Type B pancreatic cell (in vitro differentiated cells): ENCODE measurements at regions not wholly inside any gene's neighbourhood (a gene's known extent, or its start where the extent isn't known, plus 50 kb on each side); places are given as distances from the start of the nearest gene placed in this dataset.

Source experiments
- DNase-seq: peaks from one replicate; pipeline ENCODE4 v3.0.0; 2021; ENCODE audit warnings: mixed read lengths; ENCODE audit not compliant: unreplicated experiment; ENCODE audit errors: extremely low spot score
- H3K27ac Mint-ChIP-seq: 2 replicates; pipeline ENCODE4 v1.8.0; 2021; ENCODE audit warnings: mild to moderate bottlenecking, mixed read lengths
- H3K27me3 Mint-ChIP-seq: 2 replicates; pipeline ENCODE4 v1.8.0; 2021; ENCODE audit warnings: mixed read lengths
- H3K36me3 Mint-ChIP-seq: 2 replicates; pipeline ENCODE4 v1.8.0; 2021; ENCODE audit warnings: mixed read lengths
- H3K4me1 Mint-ChIP-seq: one replicate; pipeline ENCODE4 v1.8.0; 2021; ENCODE audit warnings: mixed read lengths; ENCODE audit not compliant: unreplicated experiment
- H3K4me3 Mint-ChIP-seq: 2 replicates; pipeline ENCODE4 v1.8.0; 2021; ENCODE audit warnings: mild to moderate bottlenecking, mixed read lengths
- H3K9me3 Mint-ChIP-seq: 2 replicates; pipeline ENCODE4 v1.8.0; 2021; ENCODE audit warnings: mixed read lengths
- CTCF ChIP-seq: fragments of 200-600 bp; sonication (generic); conservative IDR thresholded peaks from 2 replicates; pipeline ENCODE4 v1.5.0; 2021; ENCODE audit warnings: antibody characterized with exemption, mild to moderate bottlenecking

- Mint-ChIP-seq H3K27ac (no peak overlapping the region), H3K27me3 (no peaks in the 10 kb centered on the region), H3K9me3 (no peaks in the 10 kb centered on the region), H3K4me3 (no peak overlapping the region), H3K4me1 (peaks cover under 1% of the 10 kb centered on the region), H3K36me3 (no peaks in the 10 kb centered on the region)
- no peak for DNase-seq
- no peak for TF ChIP-seq CTCF
Measured at GRCh38 chr5:167786871-167787578, 504.4 kb upstream of the WWC1 start.

GRCh38 chr5:167790045-167790444, 501.4 kb upstream of the WWC1 start:
- TF ChIP-seq CTCF: no peak
- Mint-ChIP-seq H3K27ac (no peak overlapping the region), H3K27me3 (no peaks in the 10 kb centered on the region), H3K4me3 (no peak overlapping the region), H3K4me1 (peaks cover 9% of the 10 kb centered on the region), H3K9me3 (no peaks in the 10 kb centered on the region), H3K36me3 (no peaks in the 10 kb centered on the region)
- DNase-seq: no peak

GRCh38 chr5:167790462-167791260, 500.8 kb upstream of the WWC1 start:
- no peak for DNase-seq
- Mint-ChIP-seq H3K36me3 (no peaks in the 10 kb centered on the region), H3K9me3 (no peaks in the 10 kb centered on the region), H3K27me3 (no peaks in the 10 kb centered on the region), H3K4me3 (no peak overlapping the region), H3K4me1 (peaks cover 9% of the 10 kb centered on the region), H3K27ac (no peak overlapping the region)
- TF ChIP-seq CTCF: no peak

- Mint-ChIP-seq H3K27ac (no peak overlapping the region), H3K9me3 (no peaks in the 10 kb centered on the region), H3K27me3 (no peaks in the 10 kb centered on the region), H3K4me1 (peaks cover 9% of the 10 kb centered on the region), H3K4me3 (no peak overlapping the region), H3K36me3 (no peaks in the 10 kb centered on the region)
- no peak for DNase-seq
- no peak for TF ChIP-seq CTCF
Measured at GRCh38 chr5:167792514-167792913, 498.9 kb upstream of the WWC1 start.

- no peak overlapping the region for H3K4me3 Mint-ChIP-seq
- H3K4me1 Mint-ChIP-seq: peaks cover 14% of the 10 kb centered on the region
- no peak overlapping the region for H3K27ac Mint-ChIP-seq
- H3K27me3 Mint-ChIP-seq: no peaks in the 10 kb centered on the region
- no peak for DNase-seq
- no peak for TF ChIP-seq CTCF
- H3K36me3 Mint-ChIP-seq: no peaks in the 10 kb centered on the region
- no peaks in the 10 kb centered on the region for H3K9me3 Mint-ChIP-seq
Measured at GRCh38 chr5:167793700-167794099, 497.7 kb upstream of the WWC1 start.
